GM12874 (cell line): ENCODE measurements at regions not wholly inside any gene's neighbourhood (a gene's known extent, or its start where the extent isn't known, plus 50 kb on each side); places are given as distances from the start of the nearest gene placed in this dataset.

Experiments
- TF ChIP-seq, protein P1 (sequence below): IDR thresholded peaks from 2 replicates; pipeline ENCODE4 v1.5.1; 2011; ENCODE audit warnings: low read depth, mild to moderate bottlenecking, control low read depth, low read length, moderate library complexity; ENCODE audit not compliant: insufficient read depth

DNA sequence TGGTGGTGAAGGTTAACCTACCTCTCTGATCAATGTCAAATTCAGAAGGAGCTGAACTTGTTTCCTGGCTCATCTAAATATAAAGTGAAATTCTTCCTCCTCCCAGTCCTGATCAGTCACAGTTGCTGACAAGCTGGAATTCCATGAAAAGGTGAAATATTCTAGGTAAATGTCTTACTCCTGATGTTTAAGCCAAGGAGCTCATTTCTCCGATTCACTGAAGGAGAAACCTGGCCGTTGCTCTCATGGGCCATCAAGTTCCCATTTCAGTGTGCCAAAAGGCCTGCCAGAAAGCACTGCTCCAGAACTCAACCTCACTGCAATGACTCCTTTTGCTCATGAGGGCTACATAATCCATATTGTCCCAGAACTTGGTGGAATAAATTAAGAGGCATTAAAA lies 707.5 kb downstream of the GALC start:
- TF ChIP-seq, protein P1, sequence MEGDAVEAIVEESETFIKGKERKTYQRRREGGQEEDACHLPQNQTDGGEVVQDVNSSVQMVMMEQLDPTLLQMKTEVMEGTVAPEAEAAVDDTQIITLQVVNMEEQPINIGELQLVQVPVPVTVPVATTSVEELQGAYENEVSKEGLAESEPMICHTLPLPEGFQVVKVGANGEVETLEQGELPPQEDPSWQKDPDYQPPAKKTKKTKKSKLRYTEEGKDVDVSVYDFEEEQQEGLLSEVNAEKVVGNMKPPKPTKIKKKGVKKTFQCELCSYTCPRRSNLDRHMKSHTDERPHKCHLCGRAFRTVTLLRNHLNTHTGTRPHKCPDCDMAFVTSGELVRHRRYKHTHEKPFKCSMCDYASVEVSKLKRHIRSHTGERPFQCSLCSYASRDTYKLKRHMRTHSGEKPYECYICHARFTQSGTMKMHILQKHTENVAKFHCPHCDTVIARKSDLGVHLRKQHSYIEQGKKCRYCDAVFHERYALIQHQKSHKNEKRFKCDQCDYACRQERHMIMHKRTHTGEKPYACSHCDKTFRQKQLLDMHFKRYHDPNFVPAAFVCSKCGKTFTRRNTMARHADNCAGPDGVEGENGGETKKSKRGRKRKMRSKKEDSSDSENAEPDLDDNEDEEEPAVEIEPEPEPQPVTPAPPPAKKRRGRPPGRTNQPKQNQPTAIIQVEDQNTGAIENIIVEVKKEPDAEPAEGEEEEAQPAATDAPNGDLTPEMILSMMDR: no peak

DNA sequence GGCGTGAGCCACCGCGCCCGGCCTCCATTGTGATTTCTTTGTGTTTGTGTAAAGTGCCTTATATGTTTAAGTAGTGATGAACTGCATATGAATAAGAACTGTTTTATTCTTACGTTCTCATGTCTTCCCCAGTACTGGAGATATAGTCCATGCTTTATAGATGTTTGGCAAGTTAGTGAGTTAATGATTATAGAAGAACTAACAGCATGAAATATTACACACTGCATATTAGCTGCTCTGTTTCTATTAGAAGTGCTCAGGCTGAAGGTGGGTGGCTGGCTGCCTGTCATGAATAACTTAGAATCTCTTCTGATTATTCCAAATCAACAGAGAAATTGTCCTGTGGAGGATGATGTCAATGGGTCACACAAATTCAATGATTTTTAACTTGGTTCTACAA lies 709.4 kb downstream of the GALC start:
- TF ChIP-seq, protein P1: no peak

DNA sequence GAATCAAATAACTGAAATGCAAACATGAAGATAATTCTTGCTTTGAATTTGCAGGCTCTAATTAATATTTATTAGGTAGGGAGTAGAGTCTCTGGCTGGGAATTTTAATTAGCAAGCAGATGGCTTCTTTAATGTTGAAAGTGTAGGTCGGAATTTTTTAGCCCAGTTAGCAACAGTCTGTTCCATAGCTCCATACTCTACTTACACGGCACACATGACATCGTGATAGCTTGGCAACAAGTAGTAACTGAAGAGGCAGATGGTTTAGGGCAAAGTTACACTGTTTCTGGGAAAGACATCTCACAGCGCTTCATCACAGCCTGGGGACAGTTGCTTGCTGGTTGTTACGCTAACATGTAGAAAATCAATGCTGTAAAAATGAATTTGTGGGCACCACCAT lies 710.7 kb downstream of the GALC start:
- TF ChIP-seq, protein P1: no peak

DNA sequence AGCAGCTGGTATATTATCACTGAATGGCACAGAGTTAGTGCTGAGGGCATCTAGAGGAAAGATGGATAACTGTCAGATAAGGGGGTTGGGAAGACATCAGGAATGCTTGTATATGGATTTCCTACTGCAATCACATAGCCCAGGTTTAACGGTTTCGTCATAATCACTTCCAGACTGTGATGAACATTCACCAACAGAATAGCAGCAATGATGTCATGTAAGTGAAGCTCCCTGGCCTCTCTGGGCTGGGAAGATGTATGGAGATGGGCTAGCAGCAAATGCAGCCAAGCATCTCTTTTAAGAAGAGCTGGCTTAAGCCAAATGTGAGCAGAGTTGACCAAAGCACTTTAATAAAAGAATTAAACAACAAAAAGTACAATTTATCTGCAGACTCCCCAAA lies 714.6 kb downstream of the GALC start:
- TF ChIP-seq, protein P1: no peak

DNA sequence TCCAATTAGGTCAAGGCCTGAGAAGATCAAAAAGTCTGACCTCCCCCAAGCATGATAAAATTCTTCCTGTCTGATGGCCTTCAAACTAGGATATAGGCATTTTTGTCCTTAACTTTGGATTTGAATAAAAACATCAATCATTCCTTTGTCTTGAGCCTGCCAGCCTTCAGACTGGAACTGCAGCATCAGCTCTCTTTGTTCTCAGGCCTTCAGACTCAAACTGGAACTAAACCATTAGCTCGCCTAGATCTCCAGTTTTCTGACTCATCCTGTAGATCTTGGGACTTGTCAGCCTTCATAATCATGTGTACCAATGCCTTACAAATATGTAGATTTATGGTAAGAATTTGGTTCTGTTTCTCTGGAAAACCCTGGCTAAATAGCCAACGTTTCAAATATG lies 721.7 kb downstream of the GALC start:
- TF ChIP-seq, protein P1: no peak

DNA sequence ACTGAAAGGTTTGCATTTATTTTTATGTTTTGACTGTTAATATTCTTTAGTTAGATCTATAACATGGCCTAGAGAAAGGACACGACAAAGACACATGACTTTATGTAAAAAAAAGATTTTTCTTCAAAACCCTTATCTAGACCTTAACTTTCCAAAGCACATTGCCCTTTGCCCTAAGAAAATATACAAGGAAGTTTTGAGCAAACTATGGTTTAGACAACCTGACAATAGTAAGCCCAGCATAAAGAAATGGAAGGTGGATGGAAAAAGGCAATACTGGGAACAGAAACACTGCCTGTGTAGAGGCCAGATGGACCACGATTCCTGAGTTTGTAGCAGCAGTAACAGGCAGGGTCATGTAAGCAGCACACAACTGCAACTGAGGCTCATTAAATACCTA lies 724.0 kb downstream of the GALC start:
- TF ChIP-seq, protein P1: no peak

DNA sequence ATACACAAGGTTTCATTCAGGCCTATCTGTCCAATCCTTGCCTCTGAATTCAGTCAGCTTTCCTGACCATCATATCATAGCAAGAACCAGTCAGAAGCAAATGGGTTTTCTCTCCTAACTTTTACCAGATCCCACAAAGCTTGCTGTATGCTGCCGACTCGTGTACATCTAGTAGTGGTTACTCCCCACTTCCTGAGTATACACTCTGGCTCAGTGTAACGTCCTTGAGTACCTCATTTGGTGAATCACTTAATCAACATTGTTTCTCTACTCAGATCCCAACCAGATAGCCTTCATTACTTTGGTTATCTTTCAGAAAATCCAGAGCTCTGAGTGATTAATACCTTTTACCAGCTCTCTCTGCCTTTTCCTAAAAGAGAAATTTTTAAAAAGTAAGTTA lies 728.2 kb downstream of the GALC start:
- TF ChIP-seq, protein P1: no peak
